SH-SY5Y (cell line): ENCODE measurements at regions not wholly inside any gene's neighbourhood (a gene's known extent, or its start where the extent isn't known, plus 50 kb on each side); places are given as distances from the start of the nearest gene placed in this dataset.

ENCODE experiments used
- GATA2 ChIP-seq: IDR thresholded peaks from 2 replicates; pipeline ENCODE4 v1.6.1; 2011; ENCODE audit warnings: mild to moderate bottlenecking, low read depth, low read length
- GATA3 ChIP-seq: IDR thresholded peaks from 2 replicates; pipeline ENCODE4 v1.6.1; 2011; ENCODE audit warnings: low read depth, mild to moderate bottlenecking, low read length, moderate library complexity

- TF ChIP-seq GATA2 (no peak), GATA3 (no peak)
Measured at GRCh38 chrX:124981420-124981819, 338.3 kb upstream of the TEX13C start.
